GM12878 (cell line): ENCODE measurements at regions not wholly inside any gene's neighbourhood (a gene's known extent, or its start where the extent isn't known, plus 50 kb on each side); places are given as distances from the start of the nearest gene placed in this dataset.

Experiments used
- ATAC-seq: fragments of 200-7000 bp; cut with Tn5 transposase; 3 replicates; pipeline ENCODE4 v1.9.1; 2020; ENCODE audit warnings: mild to moderate bottlenecking, moderate library complexity
- BruUV-seq: library from RNA; stranded (reverse); fragments of 400-500 nt; replicated peaks from 2 replicates; lab custom pipeline; 2021; lab: Mats Ljungman, UMichigan
- CTCF ChIA-PET: fragments of 300-600 bp; sonication (Branson Sonifier 250); formaldehyde crosslinking; extraction: SDS; loops from one replicate; lab custom pipeline; 2021; ENCODE audit warnings: inconsistent platforms; lab: Yijun Ruan, JAX
- POLR2A ChIA-PET: fragments of 350-600 bp; formaldehyde crosslinking; extraction: SDS; loops from one replicate; lab custom pipeline; 2021; ENCODE audit warnings: inconsistent platforms; lab: Charles Lee
- RAD21 ChIA-PET: fragments of 300-600 bp; sonication (Branson Sonifier 250); formaldehyde crosslinking; loops from one replicate; lab custom pipeline; 2023; ENCODE audit warnings: antibody characterized with exemption; ENCODE audit not compliant: unreplicated experiment; lab: Charles Lee
- SMC1A ChIA-PET: fragments of 300-600 bp; sonication (Branson Sonifier 250); formaldehyde crosslinking; loops from one replicate; lab custom pipeline; 2023; ENCODE audit not compliant: unreplicated experiment, uncharacterized antibody; lab: Charles Lee
- DNase-seq: peaks from one replicate; pipeline ENCODE4 v3.0.0-alpha.2; 2011; ENCODE audit warnings: low read depth, low spot score
- FAIRE-seq: peaks from 3 replicates; lab custom pipeline; 2011; peaks lifted over from hg19 to GRCh38; lab: Jason Lieb, UNC
- H2AFZ ChIP-seq: 2 replicates; pipeline ENCODE4 v1.6.0; 2011; ENCODE audit warnings: low read depth, low read length, control low read depth; ENCODE audit not compliant: control insufficient read depth
- H3K27ac ChIP-seq: 2 replicates; pipeline ENCODE4 v1.5.1; 2011; ENCODE audit warnings: control low read depth; ENCODE audit not compliant: control insufficient read depth, insufficient read depth
- H3K27me3 ChIP-seq, 2 experiments: replicated peaks in 1 of 2; 2 replicates each; pipeline versions ENCODE4 v1.6.0 to v1.6.1; 2011; ENCODE audit warnings: low read length in 1 of 2; ENCODE audit not compliant: control insufficient read depth in 2 of 2, insufficient read depth in 2 of 2
- H3K36me3 ChIP-seq, 2 experiments: 2 replicates each; pipeline ENCODE4 v1.5.1; 2011; ENCODE audit warnings: low read length in 1 of 2; ENCODE audit not compliant: control insufficient read depth in 2 of 2, insufficient read depth in 2 of 2
- H3K4me1 ChIP-seq: 2 replicates; pipeline ENCODE4 v1.6.1; 2011; ENCODE audit warnings: mild to moderate bottlenecking, low read length, moderate library complexity, mixed read lengths; ENCODE audit not compliant: control insufficient read depth, insufficient read depth
- H3K4me2 ChIP-seq: 2 replicates; pipeline ENCODE4 v1.6.0; 2011; ENCODE audit warnings: control low read depth; ENCODE audit not compliant: control insufficient read depth, insufficient read depth
- H3K4me3 ChIP-seq: fragments of 200-600 bp; sonication (generic); 2 replicates; pipeline ENCODE4 v1.5.1; 2016
- H3K79me2 ChIP-seq: 2 replicates; pipeline ENCODE4 v1.6.0; 2011; ENCODE audit warnings: low read length; ENCODE audit not compliant: control insufficient read depth, insufficient read depth
- H3K9ac ChIP-seq: 2 replicates; pipeline ENCODE4 v1.8.0; 2011; ENCODE audit warnings: low read length, control low read depth, mixed read lengths; ENCODE audit not compliant: control insufficient read depth, insufficient read depth
- H3K9me3 ChIP-seq: replicated peaks from 3 replicates; pipeline ENCODE4 v1.5.1; 2011; ENCODE audit warnings: mild to moderate bottlenecking, low read length; ENCODE audit not compliant: control insufficient read depth, insufficient read depth
- H4K20me1 ChIP-seq: 2 replicates; pipeline ENCODE4 v1.6.0; 2011; ENCODE audit not compliant: control insufficient read depth, insufficient read depth
- ASH2L ChIP-seq: fragments of 300-600, 200-600 bp; sonication (generic); IDR thresholded peaks from 2 replicates; pipeline ENCODE4 v1.6.1; 2017; ENCODE audit warnings: low read depth, mild to moderate bottlenecking, borderline replicate concordance
- BCL11A ChIP-seq: IDR thresholded peaks from 2 replicates; pipeline ENCODE4 v1.6.1; 2011; ENCODE audit warnings: low read depth, low read length
- CBX3 ChIP-seq: fragments of 200-600 bp; sonication (generic); IDR thresholded peaks from 2 replicates; pipeline ENCODE4 v1.6.1; 2016; ENCODE audit warnings: low read depth, borderline replicate concordance
- DPF2 ChIP-seq: fragments of 450-650 bp; IDR thresholded peaks from 2 replicates; pipeline ENCODE4 v1.6.1; 2017; ENCODE audit warnings: mild to moderate bottlenecking
- FOXM1 ChIP-seq: IDR thresholded peaks from 2 replicates; pipeline ENCODE4 v1.6.1; 2012; ENCODE audit warnings: low read depth, mild to moderate bottlenecking, inconsistent platforms, low read length, moderate library complexity
- GATAD2B ChIP-seq: fragments of 450-650 bp; conservative IDR thresholded peaks from 2 replicates; pipeline ENCODE4 v1.6.1; 2017; ENCODE audit warnings: low read depth, mild to moderate bottlenecking, moderate library complexity
- JUNB ChIP-seq: IDR thresholded peaks from 2 replicates; pipeline ENCODE4 v1.6.1; 2016; ENCODE audit warnings: antibody characterized with exemption, mild to moderate bottlenecking
- KLF5 ChIP-seq: fragments of 450-650 bp; IDR thresholded peaks from 2 replicates; pipeline ENCODE4 v1.6.1; 2014; ENCODE audit warnings: mild to moderate bottlenecking; ENCODE audit not compliant: partially characterized antibody
- NFXL1 ChIP-seq: fragments of 450-650 bp; IDR thresholded peaks from 2 replicates; pipeline ENCODE4 v1.6.1; 2017; ENCODE audit warnings: antibody characterized with exemption, mild to moderate bottlenecking, borderline replicate concordance
- NR2F1 ChIP-seq: fragments of 450-650 bp; conservative IDR thresholded peaks from 2 replicates; pipeline ENCODE4 v1.6.1; 2017; ENCODE audit warnings: mild to moderate bottlenecking
- NRF1 ChIP-seq: conservative IDR thresholded peaks from 2 replicates; pipeline ENCODE4 v1.6.1; 2011; ENCODE audit warnings: mild to moderate bottlenecking, low read depth, low read length, improper control_type of control experiment
- SP1 ChIP-seq: IDR thresholded peaks from one replicate; pipeline ENCODE4 v1.6.1; 2011; ENCODE audit warnings: low read depth, low read length
- SPI1 ChIP-seq: IDR thresholded peaks from 2 replicates; pipeline ENCODE4 v1.6.1; 2011; ENCODE audit warnings: low read depth, mild to moderate bottlenecking, low read length, moderate library complexity, borderline replicate concordance; ENCODE audit not compliant: insufficient read depth
- STAT3 ChIP-seq: IDR thresholded peaks from 2 replicates; pipeline ENCODE4 v1.6.1; 2011; ENCODE audit warnings: low read depth, low read length, improper control_type of control experiment
- ZNF622 ChIP-seq: fragments of 450-650 bp; IDR thresholded peaks from 2 replicates; pipeline ENCODE4 v1.6.1; 2017; ENCODE audit warnings: mild to moderate bottlenecking, inconsistent platforms
- WGBS: methylation state at CpG from one replicate; pipeline ENCODE4 v1.1.6; 2016; ENCODE audit warnings: low lambda C conversion rate; ENCODE audit not compliant: insufficient replicate concordance, insufficient coverage; ENCODE audit errors: missing lambda C conversion rate; 5-methylcytosine and 5-hydroxymethylcytosine counted together
- in situ Hi-C: fragments of 300-500 bp; cut with MboI; formaldehyde crosslinking; loops from 9 replicates; pipeline ENCODE4 v1.14.3; 2018; ENCODE audit warnings: mixed read lengths
- intact Hi-C: fragments of 100-400 bp; cut with micrococcal nuclease; formaldehyde crosslinking; loops from one replicate; pipeline ENCODE4 v1.14.2; 2022; ENCODE audit not compliant: unreplicated experiment
- TF ChIP-seq, protein P1 (sequence below): fragments of 150-350 bp; IDR thresholded peaks from 2 replicates; pipeline ENCODE4 v1.6.1; 2014; ENCODE audit warnings: mild to moderate bottlenecking, low read depth, low read length
- TF ChIP-seq, protein P2 (sequence below): IDR thresholded peaks from 2 replicates; pipeline ENCODE4 v1.6.1; 2011; ENCODE audit warnings: low read depth, mild to moderate bottlenecking, low read length, moderate library complexity, borderline replicate concordance; ENCODE audit errors: extremely low read depth
- TF ChIP-seq, protein P3 (sequence below): fragments of 450-650 bp; IDR thresholded peaks from 2 replicates; pipeline ENCODE4 v1.6.1; 2018; ENCODE audit warnings: borderline replicate concordance, mild to moderate bottlenecking; ENCODE audit not compliant: partially characterized antibody
- TF ChIP-seq, protein P4 (sequence below): fragments of 450-650 bp; conservative IDR thresholded peaks from 2 replicates; pipeline ENCODE4 v1.6.1; 2017; ENCODE audit warnings: mild to moderate bottlenecking, moderate library complexity

DNA sequence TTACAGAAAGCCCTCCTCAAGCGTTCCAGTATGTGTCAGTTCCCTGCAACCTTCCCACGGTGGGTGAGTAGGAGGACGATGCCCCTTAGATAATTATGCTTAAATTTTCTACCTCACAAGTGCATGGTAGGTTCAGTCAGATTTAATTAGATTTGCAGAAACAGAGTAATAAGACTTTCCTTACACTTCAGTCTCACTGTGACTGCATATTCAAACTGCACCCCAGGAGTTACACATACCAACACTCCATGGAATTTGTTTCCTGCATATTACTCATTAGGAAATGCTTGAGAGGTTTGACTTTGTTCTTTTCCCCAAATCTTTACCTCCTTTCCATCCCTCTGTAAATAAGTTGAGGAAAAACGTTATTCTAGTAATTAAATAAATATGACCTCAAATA lies 108.8 kb downstream of the ARRDC4 start (continued):
- TF ChIP-seq SP1, result no peak
- no peak for TF ChIP-seq KLF5
- TF ChIP-seq NFXL1, result no peak
- no peak for TF ChIP-seq CBX3
- TF ChIP-seq, protein P1, sequence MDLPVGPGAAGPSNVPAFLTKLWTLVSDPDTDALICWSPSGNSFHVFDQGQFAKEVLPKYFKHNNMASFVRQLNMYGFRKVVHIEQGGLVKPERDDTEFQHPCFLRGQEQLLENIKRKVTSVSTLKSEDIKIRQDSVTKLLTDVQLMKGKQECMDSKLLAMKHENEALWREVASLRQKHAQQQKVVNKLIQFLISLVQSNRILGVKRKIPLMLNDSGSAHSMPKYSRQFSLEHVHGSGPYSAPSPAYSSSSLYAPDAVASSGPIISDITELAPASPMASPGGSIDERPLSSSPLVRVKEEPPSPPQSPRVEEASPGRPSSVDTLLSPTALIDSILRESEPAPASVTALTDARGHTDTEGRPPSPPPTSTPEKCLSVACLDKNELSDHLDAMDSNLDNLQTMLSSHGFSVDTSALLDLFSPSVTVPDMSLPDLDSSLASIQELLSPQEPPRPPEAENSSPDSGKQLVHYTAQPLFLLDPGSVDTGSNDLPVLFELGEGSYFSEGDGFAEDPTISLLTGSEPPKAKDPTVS, result no peak
- no peak for TF ChIP-seq STAT3
- no peak for TF ChIP-seq NR2F1
- no peak for TF ChIP-seq GATAD2B
- no peak for TF ChIP-seq BCL11A
- no peak for TF ChIP-seq FOXM1

DNA sequence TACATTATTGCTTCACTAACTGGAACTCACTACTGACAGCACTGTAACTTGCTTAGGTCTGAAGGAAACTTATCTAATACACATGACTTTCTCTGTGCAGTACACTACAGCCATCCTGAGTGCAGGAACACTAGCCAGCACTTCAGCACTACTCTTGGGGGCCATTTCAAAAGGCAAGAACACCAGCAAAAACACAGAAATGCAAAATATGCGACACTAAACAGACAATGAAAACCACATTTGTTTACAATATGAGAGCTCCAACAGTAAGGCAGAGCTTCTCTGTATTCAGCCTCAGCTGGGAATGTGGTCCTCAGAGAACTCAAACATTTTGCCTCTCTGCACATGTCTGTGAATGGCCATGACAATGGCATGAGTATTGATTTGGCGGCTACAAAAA lies 109.6 kb downstream of the ARRDC4 start:
- Histone ChIP-seq H3K27me3 (no peaks in the 10 kb centered on the region), H3K9me3 (no peaks in the 10 kb centered on the region), H3K4me2 (no peak overlapping the region), H3K79me2 (no peaks in the 10 kb centered on the region), H3K9ac (no peak overlapping the region), H4K20me1 (no peaks in the 10 kb centered on the region), H3K27ac (no peak overlapping the region), H3K4me3 (no peak overlapping the region), H2AFZ (no peak overlapping the region), H3K4me1 (no peaks in the 10 kb centered on the region), H3K36me3 (no peaks in the 10 kb centered on the region)
- no peak for TF ChIP-seq NRF1
- TF ChIP-seq ASH2L, result no peak
- TF ChIP-seq, protein P2, sequence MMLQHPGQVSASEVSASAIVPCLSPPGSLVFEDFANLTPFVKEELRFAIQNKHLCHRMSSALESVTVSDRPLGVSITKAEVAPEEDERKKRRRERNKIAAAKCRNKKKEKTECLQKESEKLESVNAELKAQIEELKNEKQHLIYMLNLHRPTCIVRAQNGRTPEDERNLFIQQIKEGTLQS, result no peak
- no peak for TF ChIP-seq GATAD2B
- TF ChIP-seq, protein P3, sequence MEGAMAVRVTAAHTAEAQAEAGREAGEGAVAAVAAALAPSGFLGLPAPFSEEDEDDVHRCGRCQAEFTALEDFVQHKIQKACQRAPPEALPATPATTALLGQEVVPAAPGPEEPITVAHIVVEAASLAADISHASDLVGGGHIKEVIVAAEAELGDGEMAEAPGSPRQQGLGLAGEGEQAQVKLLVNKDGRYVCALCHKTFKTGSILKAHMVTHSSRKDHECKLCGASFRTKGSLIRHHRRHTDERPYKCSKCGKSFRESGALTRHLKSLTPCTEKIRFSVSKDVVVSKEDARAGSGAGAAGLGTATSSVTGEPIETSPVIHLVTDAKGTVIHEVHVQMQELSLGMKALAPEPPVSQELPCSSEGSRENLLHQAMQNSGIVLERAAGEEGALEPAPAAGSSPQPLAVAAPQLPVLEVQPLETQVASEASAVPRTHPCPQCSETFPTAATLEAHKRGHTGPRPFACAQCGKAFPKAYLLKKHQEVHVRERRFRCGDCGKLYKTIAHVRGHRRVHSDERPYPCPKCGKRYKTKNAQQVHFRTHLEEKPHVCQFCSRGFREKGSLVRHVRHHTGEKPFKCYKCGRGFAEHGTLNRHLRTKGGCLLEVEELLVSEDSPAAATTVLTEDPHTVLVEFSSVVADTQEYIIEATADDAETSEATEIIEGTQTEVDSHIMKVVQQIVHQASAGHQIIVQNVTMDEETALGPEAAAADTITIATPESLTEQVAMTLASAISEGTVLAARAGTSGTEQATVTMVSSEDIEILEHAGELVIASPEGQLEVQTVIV, result no peak
- TF ChIP-seq DPF2, result no peak
- TF ChIP-seq, protein P4, sequence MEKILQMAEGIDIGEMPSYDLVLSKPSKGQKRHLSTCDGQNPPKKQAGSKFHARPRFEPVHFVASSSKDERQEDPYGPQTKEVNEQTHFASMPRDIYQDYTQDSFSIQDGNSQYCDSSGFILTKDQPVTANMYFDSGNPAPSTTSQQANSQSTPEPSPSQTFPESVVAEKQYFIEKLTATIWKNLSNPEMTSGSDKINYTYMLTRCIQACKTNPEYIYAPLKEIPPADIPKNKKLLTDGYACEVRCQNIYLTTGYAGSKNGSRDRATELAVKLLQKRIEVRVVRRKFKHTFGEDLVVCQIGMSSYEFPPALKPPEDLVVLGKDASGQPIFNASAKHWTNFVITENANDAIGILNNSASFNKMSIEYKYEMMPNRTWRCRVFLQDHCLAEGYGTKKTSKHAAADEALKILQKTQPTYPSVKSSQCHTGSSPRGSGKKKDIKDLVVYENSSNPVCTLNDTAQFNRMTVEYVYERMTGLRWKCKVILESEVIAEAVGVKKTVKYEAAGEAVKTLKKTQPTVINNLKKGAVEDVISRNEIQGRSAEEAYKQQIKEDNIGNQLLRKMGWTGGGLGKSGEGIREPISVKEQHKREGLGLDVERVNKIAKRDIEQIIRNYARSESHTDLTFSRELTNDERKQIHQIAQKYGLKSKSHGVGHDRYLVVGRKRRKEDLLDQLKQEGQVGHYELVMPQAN, result no peak
- no peak for TF ChIP-seq SPI1
- no peak for TF ChIP-seq ZNF622
- TF ChIP-seq JUNB, result no peak
- no TSS peak for BruUV-seq
- ChIA-PET RAD21 (no interaction called here), POLR2A (no interaction called here), CTCF (no interaction called here), SMC1A (no interaction called here)
- ATAC-seq, result no peak
- WGBS, result 48% methylated on average over 2 of the region's 2 CpGs
- DNase-seq, result no peak
- FAIRE-seq, result no peak
- intact Hi-C loops (no loop called here), in situ Hi-C loops (no loop called here)
